ENCODE measurements at regions not wholly inside any gene's neighbourhood (a gene's known extent, or its start where the extent isn't known, plus 50 kb on each side); places are given as distances from the start of the nearest gene placed in this dataset.

GRCh38 chr7:96786261-96786997 lies 76.8 kb upstream of the SEM1 start:
- no TSS peak for BruUV-seq (replicated peaks)
- no peaks in the 10 kb centered on the region for H3K36me3 ChIP-seq (ENCODE audit: insufficient read depth, low read length)
- no peaks in the 10 kb centered on the region for H4K20me1 ChIP-seq (ENCODE audit: insufficient read depth, low read length)
- no peak overlapping the region for H3K4me2 ChIP-seq (ENCODE audit: low read length)
- H3K9me3 ChIP-seq (ENCODE audit: low read length), result no peaks in the 10 kb centered on the region
- POLR2A ChIA-PET, result interaction anchor here (0.7 kb wide), 1 partner anchor 266 kb away, joined by 4 read pairs; no protein-coding TSS in a partner anchor
- no peak overlapping the region for H3K4me3 ChIP-seq (ENCODE audit: low read depth, low read length, poor library complexity, severe bottlenecking)
- no peak overlapping the region for H3K27ac ChIP-seq (ENCODE audit: low read depth, low read length, poor library complexity, severe bottlenecking)
- CTCF ChIA-PET (ENCODE audit: unreplicated experiment), result no interaction called here
- DNase-seq (ENCODE audit: low spot score), result no peak
- no peak for TF ChIP-seq CTCF (conservative IDR thresholded peaks at IDR 0.05; ENCODE audit: low read length)
- no peak for TF ChIP-seq EZH2phosphoT487 (IDR thresholded peaks at IDR 0.05; ENCODE audit: borderline replicate concordance, low read depth, low read length)
- H3K4me1 ChIP-seq (ENCODE audit: insufficient read depth, low read length, poor library complexity, severe bottlenecking), result no peaks in the 10 kb centered on the region
- no peak overlapping the region for H2AFZ ChIP-seq (ENCODE audit: low read length)
- H3K79me2 ChIP-seq (ENCODE audit: insufficient read depth, low read depth, low read length), result no peaks in the 10 kb centered on the region
- intact Hi-C loops (cut with micrococcal nuclease; ENCODE audit: unreplicated experiment), result no loop called here
- no peaks in the 10 kb centered on the region for H3K9me2 ChIP-seq (ENCODE audit: insufficient read depth, low read length)

GRCh38 chr7:96786998-96787395 lies 77.4 kb upstream of the SEM1 start:
- no peak overlapping the region for H2AFZ ChIP-seq (ENCODE audit: low read length)
- no peak for DNase-seq (ENCODE audit: low spot score)
- no TSS peak for BruUV-seq (replicated peaks)
- no peaks in the 10 kb centered on the region for H4K20me1 ChIP-seq (ENCODE audit: insufficient read depth, low read length)
- intact Hi-C loops (cut with micrococcal nuclease; ENCODE audit: unreplicated experiment), result no loop called here
- no peaks in the 10 kb centered on the region for H3K79me2 ChIP-seq (ENCODE audit: insufficient read depth, low read depth, low read length)
- H3K27ac ChIP-seq (ENCODE audit: low read depth, low read length, poor library complexity, severe bottlenecking), result no peak overlapping the region
- POLR2A ChIA-PET, result no interaction called here
- H3K9me3 ChIP-seq (ENCODE audit: low read length), result no peaks in the 10 kb centered on the region
- H3K4me2 ChIP-seq (ENCODE audit: low read length), result no peak overlapping the region
- no peaks in the 10 kb centered on the region for H3K4me1 ChIP-seq (ENCODE audit: insufficient read depth, low read length, poor library complexity, severe bottlenecking)
- CTCF ChIA-PET (ENCODE audit: unreplicated experiment), result no interaction called here
- no peaks in the 10 kb centered on the region for H3K9me2 ChIP-seq (ENCODE audit: insufficient read depth, low read length)
- no peaks in the 10 kb centered on the region for H3K36me3 ChIP-seq (ENCODE audit: insufficient read depth, low read length)
- TF ChIP-seq EZH2phosphoT487 (IDR thresholded peaks at IDR 0.05; ENCODE audit: borderline replicate concordance, low read depth, low read length) (no peak), CTCF (conservative IDR thresholded peaks at IDR 0.05; ENCODE audit: low read length) (no peak)
- H3K4me3 ChIP-seq (ENCODE audit: low read depth, low read length, poor library complexity, severe bottlenecking), result no peak overlapping the region

DNA sequence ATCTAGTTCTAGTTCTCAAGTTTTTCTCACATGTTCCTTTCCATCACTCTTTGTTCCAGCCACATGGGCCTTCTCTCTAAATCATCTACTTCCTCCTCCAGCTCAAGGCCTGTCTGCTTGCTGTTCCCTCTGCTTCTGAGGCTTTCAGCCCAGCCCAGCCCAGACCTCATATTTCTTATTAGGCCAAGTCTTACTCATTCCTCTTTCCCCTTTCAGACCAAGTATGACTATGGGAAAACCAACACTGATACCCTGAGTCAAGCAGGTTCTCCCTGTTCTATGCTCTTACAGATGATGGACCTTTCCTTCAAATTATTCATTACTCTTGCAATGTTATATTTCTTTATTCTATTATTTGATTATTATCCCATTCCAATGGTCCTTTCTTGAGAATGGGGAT lies 80.3 kb upstream of the SEM1 start:
- H3K9me2 ChIP-seq (ENCODE audit: insufficient read depth, low read length), result no peaks in the 10 kb centered on the region
- no peaks in the 10 kb centered on the region for H3K79me2 ChIP-seq (ENCODE audit: insufficient read depth, low read depth, low read length)
- no peaks in the 10 kb centered on the region for H3K9me3 ChIP-seq (ENCODE audit: low read length)
- H3K4me1 ChIP-seq (ENCODE audit: insufficient read depth, low read length, poor library complexity, severe bottlenecking), result no peaks in the 10 kb centered on the region
- H3K27ac ChIP-seq (ENCODE audit: low read depth, low read length, poor library complexity, severe bottlenecking), result no peak overlapping the region
- BruUV-seq (replicated peaks), result no TSS peak
- intact Hi-C loops (cut with micrococcal nuclease; ENCODE audit: unreplicated experiment), result no loop called here
- TF ChIP-seq CTCF (conservative IDR thresholded peaks at IDR 0.05; ENCODE audit: low read length) (no peak), EZH2phosphoT487 (IDR thresholded peaks at IDR 0.05; ENCODE audit: borderline replicate concordance, low read depth, low read length) (no peak)
- no peaks in the 10 kb centered on the region for H4K20me1 ChIP-seq (ENCODE audit: insufficient read depth, low read length)
- H3K36me3 ChIP-seq (ENCODE audit: insufficient read depth, low read length), result no peaks in the 10 kb centered on the region
- ChIA-PET CTCF (ENCODE audit: unreplicated experiment) (no interaction called here), POLR2A (no interaction called here)
- no peak overlapping the region for H2AFZ ChIP-seq (ENCODE audit: low read length)
- H3K4me2 ChIP-seq (ENCODE audit: low read length), result no peak overlapping the region
- DNase-seq (ENCODE audit: low spot score), result no peak
- H3K4me3 ChIP-seq (ENCODE audit: low read depth, low read length, poor library complexity, severe bottlenecking), result no peak overlapping the region
